ENCODE measurements at regions not wholly inside any gene's neighbourhood (a gene's known extent, or its start where the extent isn't known, plus 50 kb on each side); places are given as distances from the start of the nearest gene placed in this dataset.

DNA sequence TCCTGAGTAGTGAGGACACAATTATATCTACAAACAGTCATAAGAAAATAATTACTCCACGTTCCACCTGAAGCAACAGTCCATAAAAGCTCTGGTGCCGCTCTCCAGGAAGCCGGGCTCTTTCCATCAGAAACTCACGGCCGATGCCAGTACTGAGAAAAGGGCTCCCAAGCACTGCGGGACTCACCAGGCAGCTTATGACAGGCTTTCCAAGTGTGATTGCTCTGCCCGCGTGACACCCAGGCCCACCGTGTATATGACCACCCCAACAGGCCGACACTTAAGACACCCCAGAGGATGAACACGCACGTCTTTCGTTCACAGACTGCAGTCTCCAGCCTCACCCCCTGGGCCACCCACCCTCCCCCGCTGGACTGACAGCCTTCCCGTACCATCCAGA is 199.0 kb downstream of the UQCRFS1 start:
- TF ChIP-seq, protein P1, sequence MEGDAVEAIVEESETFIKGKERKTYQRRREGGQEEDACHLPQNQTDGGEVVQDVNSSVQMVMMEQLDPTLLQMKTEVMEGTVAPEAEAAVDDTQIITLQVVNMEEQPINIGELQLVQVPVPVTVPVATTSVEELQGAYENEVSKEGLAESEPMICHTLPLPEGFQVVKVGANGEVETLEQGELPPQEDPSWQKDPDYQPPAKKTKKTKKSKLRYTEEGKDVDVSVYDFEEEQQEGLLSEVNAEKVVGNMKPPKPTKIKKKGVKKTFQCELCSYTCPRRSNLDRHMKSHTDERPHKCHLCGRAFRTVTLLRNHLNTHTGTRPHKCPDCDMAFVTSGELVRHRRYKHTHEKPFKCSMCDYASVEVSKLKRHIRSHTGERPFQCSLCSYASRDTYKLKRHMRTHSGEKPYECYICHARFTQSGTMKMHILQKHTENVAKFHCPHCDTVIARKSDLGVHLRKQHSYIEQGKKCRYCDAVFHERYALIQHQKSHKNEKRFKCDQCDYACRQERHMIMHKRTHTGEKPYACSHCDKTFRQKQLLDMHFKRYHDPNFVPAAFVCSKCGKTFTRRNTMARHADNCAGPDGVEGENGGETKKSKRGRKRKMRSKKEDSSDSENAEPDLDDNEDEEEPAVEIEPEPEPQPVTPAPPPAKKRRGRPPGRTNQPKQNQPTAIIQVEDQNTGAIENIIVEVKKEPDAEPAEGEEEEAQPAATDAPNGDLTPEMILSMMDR (IDR thresholded peaks at IDR 0.05): no peak
- TF ChIP-seq POLR2A (IDR thresholded peaks at IDR 0.05) (no peak), POLR2AphosphoS5 (IDR thresholded peaks at IDR 0.05) (no peak)
